ENCODE measurements at regions not wholly inside any gene's neighbourhood (a gene's known extent, or its start where the extent isn't known, plus 50 kb on each side); places are given as distances from the start of the nearest gene placed in this dataset.

GRCh38 chr11:127252321-127252720 is 251.8 kb upstream of the KIRREL3 start:
- ATAC-seq, result no peak
- no peak for TF ChIP-seq ZNF565 (CRISPR knock-in tag; conservative IDR thresholded peaks at IDR 0.05; ENCODE audit: low read depth)
- TF ChIP-seq ARNTL (CRISPR knock-in tag; IDR thresholded peaks at IDR 0.05; ENCODE audit: borderline replicate concordance, low read depth), result no peak
- no peak for TF ChIP-seq BACH2 (CRISPR knock-in tag; IDR thresholded peaks at IDR 0.05; ENCODE audit: borderline replicate concordance)
- TF ChIP-seq CSRNP3 (CRISPR knock-in tag; IDR thresholded peaks at IDR 0.05), result no peak
- TF ChIP-seq ISL1 (CRISPR knock-in tag; IDR thresholded peaks at IDR 0.05), result no peak
- no peak for TF ChIP-seq ZFP30 (CRISPR knock-in tag; IDR thresholded peaks at IDR 0.05)
- TF ChIP-seq PPARA (CRISPR knock-in tag; IDR thresholded peaks at IDR 0.05; ENCODE audit: borderline replicate concordance), result no peak
- TF ChIP-seq OSR1 (CRISPR knock-in tag; IDR thresholded peaks at IDR 0.05), result no peak
- no peak for TF ChIP-seq RARB (CRISPR knock-in tag; IDR thresholded peaks at IDR 0.05)
- no peak for TF ChIP-seq CSDC2 (CRISPR knock-in tag; IDR thresholded peaks at IDR 0.05)
- no peak for TF ChIP-seq CREB5 (CRISPR knock-in tag; IDR thresholded peaks at IDR 0.05; ENCODE audit: low read depth)
- no peak for TF ChIP-seq POU6F1 (CRISPR knock-in tag; IDR thresholded peaks at IDR 0.05; ENCODE audit: borderline replicate concordance, low read depth)
- no peak for TF ChIP-seq TCF4 (CRISPR knock-in tag; IDR thresholded peaks at IDR 0.05; ENCODE audit: borderline replicate concordance)
- TF ChIP-seq PATZ1 (CRISPR knock-in tag; IDR thresholded peaks at IDR 0.05; ENCODE audit: borderline replicate concordance), result no peak
- TF ChIP-seq ZNF70 (CRISPR knock-in tag; IDR thresholded peaks at IDR 0.05), result no peak

- TF ChIP-seq CSDC2 (CRISPR knock-in tag; IDR thresholded peaks at IDR 0.05) (no peak), CSRNP3 (CRISPR knock-in tag; IDR thresholded peaks at IDR 0.05) (no peak), ZNF70 (CRISPR knock-in tag; IDR thresholded peaks at IDR 0.05) (no peak)
- no peak for ATAC-seq
These were observed 249.0 kb upstream of the KIRREL3 start for GRCh38 chr11:127249576-127249975.

GRCh38 chr11:127248476-127248875 is 247.9 kb upstream of the KIRREL3 start:
- TF ChIP-seq CREB5 (CRISPR knock-in tag; IDR thresholded peaks at IDR 0.05; ENCODE audit: low read depth) (no peak), ZNF565 (CRISPR knock-in tag; conservative IDR thresholded peaks at IDR 0.05; ENCODE audit: low read depth) (no peak), ZFP30 (CRISPR knock-in tag; IDR thresholded peaks at IDR 0.05) (no peak), CSDC2 (CRISPR knock-in tag; IDR thresholded peaks at IDR 0.05) (no peak), SNAI2 (CRISPR knock-in tag; IDR thresholded peaks at IDR 0.05) (no peak), CSRNP3 (CRISPR knock-in tag; IDR thresholded peaks at IDR 0.05) (no peak), TCF4 (CRISPR knock-in tag; IDR thresholded peaks at IDR 0.05; ENCODE audit: borderline replicate concordance) (no peak), OSR1 (CRISPR knock-in tag; IDR thresholded peaks at IDR 0.05) (no peak), GLIS3 (CRISPR knock-in tag; IDR thresholded peaks at IDR 0.05) (no peak), ARNTL (CRISPR knock-in tag; IDR thresholded peaks at IDR 0.05; ENCODE audit: borderline replicate concordance, low read depth) (no peak)

More at GRCh38 chr11:127248476-127248875, 247.9 kb upstream of the KIRREL3 start:
- no peak for ATAC-seq
